H1 (cell line): ENCODE measurements at regions not wholly inside any gene's neighbourhood (a gene's known extent, or its start where the extent isn't known, plus 50 kb on each side); places are given as distances from the start of the nearest gene placed in this dataset.
A peak's percentile ranks its signal among the peaks of the same experiment; 100 is the strongest.

ENCODE experiments used
- CTCF ChIA-PET: fragments of 300-600 bp; sonication (Branson Sonifier 250); formaldehyde crosslinking; loops from one replicate; lab custom pipeline; 2021; ENCODE audit not compliant: partially characterized antibody; lab: Charles Lee
- POLR2A ChIA-PET: fragments of 300-600 bp; sonication (Branson Sonifier 250); formaldehyde crosslinking; loops from one replicate; lab custom pipeline; 2021; ENCODE audit warnings: inconsistent platforms; ENCODE audit not compliant: partially characterized antibody; lab: Charles Lee
- DNase-seq, 2 experiments: peaks; one replicate each; pipeline versions ENCODE4 v3.0.0 to v3.0.0-alpha.2; 2010 to 2022; ENCODE audit warnings: low spot score in 2 of 2, low read depth in 1 of 2, mixed read lengths in 1 of 2
- FAIRE-seq: peaks from 2 replicates; lab custom pipeline; 2011; peaks lifted over from hg19 to GRCh38; lab: Jason Lieb, UNC
- H2AFZ ChIP-seq: 2 replicates; pipeline ENCODE4 v1.8.1; 2012; ENCODE audit warnings: low read length, inconsistent platforms
- H2AK5ac ChIP-seq: 2 replicates; pipeline ENCODE4 v1.6.1; 2013; ENCODE audit warnings: low read depth, low read length
- H2BK120ac ChIP-seq: replicated peaks from 2 replicates; pipeline ENCODE3; 2013; ENCODE audit warnings: low read depth, low read length, inconsistent platforms
- H2BK12ac ChIP-seq: 2 replicates; pipeline ENCODE4 v1.6.1; 2013; ENCODE audit warnings: low read depth, low read length
- H2BK15ac ChIP-seq: 2 replicates; pipeline ENCODE4 v1.6.1; 2013; ENCODE audit warnings: low read length
- H2BK20ac ChIP-seq: 2 replicates; pipeline ENCODE4 v1.6.1; 2013; ENCODE audit warnings: low read length
- H2BK5ac ChIP-seq: 2 replicates; pipeline ENCODE4 v1.6.1; 2013; ENCODE audit warnings: low read depth, low read length
- H3K14ac ChIP-seq: 2 replicates; pipeline ENCODE4 v1.6.1; 2013; ENCODE audit warnings: inconsistent platforms; ENCODE audit not compliant: insufficient read length
- H3K18ac ChIP-seq: 2 replicates; pipeline ENCODE4 v1.6.1; 2013; ENCODE audit warnings: low read length; ENCODE audit errors: extremely low read depth
- H3K23ac ChIP-seq: 2 replicates; pipeline ENCODE4 v1.6.1; 2013; ENCODE audit warnings: inconsistent platforms; ENCODE audit not compliant: insufficient read length
- H3K23me2 ChIP-seq: 2 replicates; pipeline ENCODE4 v1.6.1; 2013; ENCODE audit warnings: low read depth, low read length
- H3K27ac ChIP-seq: 2 replicates; pipeline ENCODE4 v1.6.1; 2011; ENCODE audit warnings: low read depth, low read length, inconsistent platforms
- H3K27me3 ChIP-seq, 4 experiments: replicated peaks in 1 of 4; 1 replicate in 1 of 4; 2 replicates in 3 of 4; pipeline versions ENCODE4 v1.6.1 to v1.8.1; 2011 to 2013; ENCODE audit warnings: low read length in 3 of 4, mild to moderate bottlenecking in 3 of 4, inconsistent platforms in 2 of 4, mixed read lengths in 2 of 4, moderate library complexity in 1 of 4; ENCODE audit not compliant: control insufficient read depth in 3 of 4, insufficient read depth in 3 of 4; ENCODE audit errors: extremely low read depth in 1 of 4
- H3K36me3 ChIP-seq, 4 experiments: 2 replicates each; pipeline versions ENCODE4 v1.6.1 to v1.8.1; 2011 to 2013; ENCODE audit warnings: mild to moderate bottlenecking in 4 of 4, low read length in 3 of 4, moderate library complexity in 2 of 4, control low read depth in 1 of 4, inconsistent platforms in 1 of 4; ENCODE audit not compliant: insufficient read depth in 4 of 4, control insufficient read depth in 2 of 4
- H3K4ac ChIP-seq: replicated peaks from 2 replicates; pipeline ENCODE3; 2013; ENCODE audit warnings: low read length, low read depth, mixed read lengths, inconsistent platforms; ENCODE audit not compliant: insufficient read length
- H3K4me1 ChIP-seq, 4 experiments: replicated peaks in 1 of 4; 1 replicate in 1 of 4; 2 replicates in 3 of 4; pipeline versions ENCODE4 v1.6.1 to v1.8.1; 2011 to 2013; ENCODE audit warnings: low read length in 3 of 4, inconsistent platforms in 2 of 4, mixed read lengths in 1 of 4; ENCODE audit not compliant: insufficient read depth in 4 of 4, control insufficient read depth in 3 of 4
- H3K4me2 ChIP-seq, 2 experiments: 2 replicates each; pipeline versions ENCODE4 v1.6.1 to v1.8.1; 2011 to 2013; ENCODE audit warnings: low read depth in 2 of 2, low read length in 2 of 2, control low read depth in 1 of 2, inconsistent platforms in 1 of 2, mild to moderate bottlenecking in 1 of 2; ENCODE audit not compliant: insufficient read depth in 1 of 2
- H3K4me3 ChIP-seq, 4 experiments: fragments of 200-600, 300-600 bp in 1 of 4; sonication (generic), shearing (Covaris generic), sonication (Bioruptor Twin) in 1 of 4; 2 replicates each; pipeline versions ENCODE4 v1.5.1 to v1.8.1; 2011 to 2016; ENCODE audit warnings: low read length in 4 of 4, low read depth in 3 of 4, control low read depth in 2 of 4, inconsistent platforms in 2 of 4, mild to moderate bottlenecking in 2 of 4, mixed read lengths in 1 of 4, moderate library complexity in 1 of 4; ENCODE audit not compliant: insufficient read depth in 2 of 4; ENCODE audit errors: extremely low read depth in 1 of 4
- H3K56ac ChIP-seq: replicated peaks from 2 replicates; pipeline ENCODE3; 2013; ENCODE audit warnings: low read depth, mild to moderate bottlenecking, mixed read lengths, low read length, inconsistent platforms; ENCODE audit not compliant: insufficient read length
- H3K79me1 ChIP-seq: 2 replicates; pipeline ENCODE4 v1.6.1; 2013; ENCODE audit warnings: low read depth, low read length, control low read depth
- H3K79me2 ChIP-seq, 2 experiments: 2 replicates each; pipeline versions ENCODE4 v1.6.1 to v1.8.1; 2012 to 2013; ENCODE audit warnings: low read length in 2 of 2, mild to moderate bottlenecking in 2 of 2, inconsistent platforms in 1 of 2; ENCODE audit not compliant: insufficient read depth in 2 of 2, control insufficient read depth in 1 of 2
- H3K9ac ChIP-seq, 4 experiments: replicated peaks in 1 of 4; 1 replicate in 1 of 4; 2 replicates in 3 of 4; pipeline versions ENCODE4 v1.6.1 to v1.8.1; 2011 to 2013; ENCODE audit warnings: low read depth in 3 of 4, low read length in 3 of 4, control low read depth in 2 of 4, mild to moderate bottlenecking in 2 of 4, moderate library complexity in 2 of 4, inconsistent platforms in 1 of 4; ENCODE audit errors: extremely low read depth in 1 of 4
- H3K9me3 ChIP-seq, 2 experiments: 2 replicates each; pipeline versions ENCODE4 v1.6.1 to v1.8.1; 2012 to 2013; ENCODE audit warnings: mild to moderate bottlenecking in 2 of 2, moderate library complexity in 2 of 2, control low read depth in 1 of 2, inconsistent platforms in 1 of 2, low read depth in 1 of 2, low read length in 1 of 2, mixed read lengths in 1 of 2; ENCODE audit not compliant: insufficient read depth in 2 of 2
- H4K20me1 ChIP-seq, 2 experiments: replicated peaks in 1 of 2; 2 replicates each; pipeline versions ENCODE3 to v1.8.1; 2011 to 2013; ENCODE audit warnings: inconsistent platforms in 2 of 2, low read length in 2 of 2, mild to moderate bottlenecking in 1 of 2; ENCODE audit not compliant: insufficient read depth in 2 of 2, control insufficient read depth in 1 of 2
- H4K5ac ChIP-seq: 2 replicates; pipeline ENCODE4 v1.6.1; 2013; ENCODE audit warnings: low read length, low read depth, mixed read lengths, inconsistent platforms; ENCODE audit not compliant: insufficient read length
- H4K8ac ChIP-seq: 2 replicates; pipeline ENCODE4 v1.8.0; 2013; ENCODE audit warnings: mild to moderate bottlenecking, moderate library complexity, low read length, inconsistent platforms; ENCODE audit not compliant: insufficient read depth; ENCODE audit errors: extremely low read depth
- H4K91ac ChIP-seq: replicated peaks from 2 replicates; pipeline ENCODE3; 2013; ENCODE audit warnings: low read length, mixed read lengths, inconsistent platforms; ENCODE audit not compliant: insufficient read length
- CHD1 ChIP-seq: IDR thresholded peaks from 2 replicates; pipeline ENCODE4 v1.6.1; 2012; ENCODE audit warnings: low read depth, low read length, improper control_type of control experiment
- CREB1 ChIP-seq: IDR thresholded peaks from 2 replicates; pipeline ENCODE4 v1.6.1; 2012; ENCODE audit warnings: inconsistent platforms
- CTCF ChIP-seq, 3 experiments: IDR thresholded peaks; 1 replicate in 2 of 3; 2 replicates in 1 of 3; pipeline versions ENCODE4 v1.5.1 to v1.6.1; 2011; ENCODE audit warnings: low read length in 3 of 3, mild to moderate bottlenecking in 3 of 3, inconsistent platforms in 2 of 3, low read depth in 1 of 3, moderate library complexity in 1 of 3; ENCODE audit not compliant: insufficient read depth in 1 of 3; ENCODE audit errors: control extremely low read depth in 1 of 3
- KDM1A ChIP-seq: fragments of 200-600, 300-600 bp; sonication (generic); IDR thresholded peaks from 2 replicates; pipeline ENCODE4 v1.7.1; 2016; ENCODE audit warnings: mild to moderate bottlenecking, low read length, borderline replicate concordance
- RAD21 ChIP-seq, 2 experiments: IDR thresholded peaks in 1 of 2; conservative IDR thresholded peaks in 1 of 2; 2 replicates each; pipeline ENCODE4 v1.6.1; 2011; ENCODE audit warnings: low read depth in 2 of 2, low read length in 2 of 2, improper control_type of control experiment in 1 of 2, inconsistent platforms in 1 of 2, mild to moderate bottlenecking in 1 of 2, moderate library complexity in 1 of 2
- TEAD4 ChIP-seq: IDR thresholded peaks from 2 replicates; pipeline ENCODE4 v1.6.1; 2012; ENCODE audit warnings: low read depth, low read length, inconsistent platforms, mixed read lengths
- WGBS, 2 experiments: shearing (Covaris generic) in 1 of 2; methylation state at CpG; one replicate each; pipeline versions ENCODE4 v1.1.6 to v1.1.7; 2013 to 2015; ENCODE audit warnings: low lambda C conversion rate in 2 of 2, mixed read lengths in 2 of 2, inconsistent platforms in 1 of 2, low coverage in 1 of 2, missing lambda C conversion rate in 1 of 2; ENCODE audit not compliant: insufficient replicate concordance in 2 of 2, insufficient coverage in 1 of 2, insufficient read length in 1 of 2; ENCODE audit errors: extremely low coverage in 1 of 2, missing lambda C conversion rate in 1 of 2; 5-methylcytosine and 5-hydroxymethylcytosine counted together

- Histone ChIP-seq H4K91ac (no peak overlapping the region), H3K4me1 (peaks cover 0 to 6% (median 1%) of the 10 kb centered on the region in 4 experiments; a peak in 3 of 7 replicates), H3K4me3 (no peak overlapping the region), H3K56ac (no peak overlapping the region), H3K9me3 (no peaks in the 10 kb centered on the region), H3K23ac (no peak overlapping the region), H4K8ac (no peak overlapping the region), H3K4ac (no peak overlapping the region), H2AK5ac (no peak overlapping the region), H2BK15ac (no peak overlapping the region), H3K27me3 (no peaks in the 10 kb centered on the region), H3K27ac (no peak overlapping the region), H3K79me1 (no peaks in the 10 kb centered on the region), H3K4me2 (no peak overlapping the region), H3K23me2 (no peaks in the 10 kb centered on the region), H3K14ac (no peak overlapping the region), H2BK20ac (no peak overlapping the region), H3K79me2 (no peaks in the 10 kb centered on the region), H4K20me1 (peaks cover 0 to 2% of the 10 kb centered on the region in 2 experiments), H2BK5ac (no peak overlapping the region), H2BK120ac (no peak overlapping the region), H4K5ac (no peak overlapping the region), H2AFZ (no peak overlapping the region), H3K18ac (no peak overlapping the region), H2BK12ac (no peak overlapping the region), H3K9ac (no peak overlapping the region), H3K36me3 (no peaks in the 10 kb centered on the region)
- TF ChIP-seq CHD1 (no peak), KDM1A (peak; percentile 88), CTCF (IDR thresholded peaks at IDR 0.05; ENCODE audit: control extremely low read depth in 1 of 3, insufficient read depth in 1 of 3, low read depth in 1 of 3, low read length in 3 of 3) (peak in 2 of 3 experiments; percentile 44 to 52; a peak in 2 of 4 replicates), TEAD4 (no peak), CREB1 (no peak), RAD21 (IDR thresholded peaks at IDR 0.05 in 1 of 2, conservative IDR thresholded peaks at IDR 0.05 in 1 of 2; ENCODE audit: low read depth in 2 of 2, low read length in 2 of 2) (peak; percentile 57 to 59)
- CTCF ChIA-PET, result interaction anchor here (0.6 to 12.8 kb wide), 57 partner anchors 8 to 714 kb away, joined by 3 to 238 read pairs (median 4); partner anchors contain the start of genes IL12A and SCHIP1
- POLR2A ChIA-PET, result interaction anchor here (0.9 to 1.5 kb wide), 2 partner anchors 11 to 98 kb away, joined by 3 read pairs; no protein-coding TSS in a partner anchor
- DNase-seq (no peak), FAIRE-seq (no peak)
- 83% methylated on average over 3 of the region's 3 CpGs; no CpG with 5 or more reads in 1 of the 2 experiments for WGBS, 2 experiments
Observed at GRCh38 chr3:159884661-159885402, 103.8 kb upstream of the IL12A start.
